ENCODE measurements at regions not wholly inside any gene's neighbourhood (a gene's known extent, or its start where the extent isn't known, plus 50 kb on each side); places are given as distances from the start of the nearest gene placed in this dataset.
"Not testable (repeated sequence)": the region's sequence is repeated elsewhere in the genome, so short reads cannot be mapped to it uniquely, and the experiment has no call there.

DNA sequence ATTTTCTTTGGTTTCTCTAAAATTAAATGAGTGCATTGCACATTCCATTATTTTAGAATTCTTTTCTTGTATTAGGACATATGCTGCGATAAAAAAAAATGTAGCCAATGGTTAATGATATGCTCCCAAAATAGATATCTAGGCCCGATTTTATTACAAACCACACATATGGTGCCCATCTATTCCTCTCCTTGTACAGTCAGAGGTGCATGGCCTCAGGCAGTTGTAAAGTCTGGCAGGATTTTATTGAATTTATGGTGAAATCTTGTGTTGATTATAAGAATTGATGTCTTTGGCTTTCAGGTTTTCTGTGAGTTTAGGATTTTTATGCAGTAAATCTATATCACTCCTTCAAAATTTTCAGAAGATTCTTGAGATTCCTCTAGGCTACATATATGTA is 192.2 kb downstream of the RFPL4B start:
- H3K4me1 ChIP-seq, result no peaks in the 10 kb centered on the region
- H3K4me3 ChIP-seq, result no peak overlapping the region
- H3K36me3 ChIP-seq, result no peaks in the 10 kb centered on the region
- no peak overlapping the region for H3K27ac ChIP-seq
- TF ChIP-seq, protein P1, sequence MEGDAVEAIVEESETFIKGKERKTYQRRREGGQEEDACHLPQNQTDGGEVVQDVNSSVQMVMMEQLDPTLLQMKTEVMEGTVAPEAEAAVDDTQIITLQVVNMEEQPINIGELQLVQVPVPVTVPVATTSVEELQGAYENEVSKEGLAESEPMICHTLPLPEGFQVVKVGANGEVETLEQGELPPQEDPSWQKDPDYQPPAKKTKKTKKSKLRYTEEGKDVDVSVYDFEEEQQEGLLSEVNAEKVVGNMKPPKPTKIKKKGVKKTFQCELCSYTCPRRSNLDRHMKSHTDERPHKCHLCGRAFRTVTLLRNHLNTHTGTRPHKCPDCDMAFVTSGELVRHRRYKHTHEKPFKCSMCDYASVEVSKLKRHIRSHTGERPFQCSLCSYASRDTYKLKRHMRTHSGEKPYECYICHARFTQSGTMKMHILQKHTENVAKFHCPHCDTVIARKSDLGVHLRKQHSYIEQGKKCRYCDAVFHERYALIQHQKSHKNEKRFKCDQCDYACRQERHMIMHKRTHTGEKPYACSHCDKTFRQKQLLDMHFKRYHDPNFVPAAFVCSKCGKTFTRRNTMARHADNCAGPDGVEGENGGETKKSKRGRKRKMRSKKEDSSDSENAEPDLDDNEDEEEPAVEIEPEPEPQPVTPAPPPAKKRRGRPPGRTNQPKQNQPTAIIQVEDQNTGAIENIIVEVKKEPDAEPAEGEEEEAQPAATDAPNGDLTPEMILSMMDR (IDR thresholded peaks at IDR 0.05), result no peak
- TF ChIP-seq POLR2A (IDR thresholded peaks at IDR 0.05), result no peak
- no peak for DNase-seq
- H3K27me3 ChIP-seq, result no peaks in the 10 kb centered on the region
- H3K9me3 ChIP-seq, result no peaks in the 10 kb centered on the region

DNA sequence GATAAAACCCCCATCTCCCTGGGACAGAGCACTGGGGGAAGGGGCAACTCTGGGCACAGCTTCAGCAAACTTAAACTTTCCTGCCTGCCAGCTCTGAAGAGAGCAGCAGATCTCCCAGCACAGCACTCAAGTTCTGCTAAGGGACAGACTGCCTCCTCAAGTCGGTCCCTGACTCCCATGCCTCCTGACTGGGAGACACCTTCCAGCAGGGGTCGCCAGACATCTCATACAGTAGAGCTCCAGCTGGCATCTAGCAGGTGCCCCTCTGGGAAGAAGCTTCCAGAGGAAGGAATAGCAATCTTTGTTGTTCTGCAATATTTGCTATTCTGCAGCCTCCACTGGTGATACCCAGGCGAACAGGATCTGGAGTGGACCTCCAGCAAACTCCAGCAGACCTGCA is 194.7 kb downstream of the RFPL4B start:
- not testable (repeated sequence) for H3K4me1 ChIP-seq, H3K27me3 ChIP-seq, DNase-seq, H3K27ac ChIP-seq, H3K36me3 ChIP-seq, H3K4me3 ChIP-seq, H3K9me3 ChIP-seq

DNA sequence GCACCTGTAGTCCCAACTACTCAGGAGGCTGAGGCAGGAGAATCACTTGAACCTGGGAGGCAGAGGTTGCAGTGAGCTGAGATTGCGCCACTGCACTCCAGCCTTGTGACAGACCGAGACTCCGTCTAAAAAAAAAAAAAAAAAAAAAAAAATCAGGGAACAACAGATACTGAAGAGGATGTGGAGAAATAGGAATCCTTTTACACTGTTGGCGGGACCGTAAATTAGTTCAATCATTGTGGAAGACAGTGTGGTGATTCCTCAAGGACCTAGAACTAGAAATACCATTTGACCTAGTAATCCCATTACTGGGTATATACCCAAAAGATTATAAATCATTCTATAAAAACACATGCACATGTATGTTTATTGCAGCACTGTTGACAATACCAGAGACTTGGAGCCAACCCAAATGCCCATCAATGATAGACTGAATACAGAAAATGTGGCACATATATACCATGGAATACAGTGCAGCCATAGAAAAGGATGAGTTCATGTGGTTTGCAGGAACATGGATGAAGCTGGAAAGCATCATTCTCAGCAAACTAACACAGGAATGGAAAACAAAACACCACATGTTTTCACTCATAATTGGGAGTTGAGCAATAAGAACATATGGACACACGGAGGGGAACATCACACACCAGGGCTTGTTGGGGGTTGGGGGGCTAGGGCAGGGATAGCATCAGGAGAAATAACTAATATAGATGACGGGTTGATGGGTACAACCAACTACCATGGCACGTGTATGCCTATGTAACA is 200.4 kb downstream of the RFPL4B start:
- not testable (repeated sequence) for H3K4me3 ChIP-seq, H3K9me3 ChIP-seq, H3K4me1 ChIP-seq, DNase-seq, H3K27me3 ChIP-seq, H3K27ac ChIP-seq, H3K36me3 ChIP-seq

DNA sequence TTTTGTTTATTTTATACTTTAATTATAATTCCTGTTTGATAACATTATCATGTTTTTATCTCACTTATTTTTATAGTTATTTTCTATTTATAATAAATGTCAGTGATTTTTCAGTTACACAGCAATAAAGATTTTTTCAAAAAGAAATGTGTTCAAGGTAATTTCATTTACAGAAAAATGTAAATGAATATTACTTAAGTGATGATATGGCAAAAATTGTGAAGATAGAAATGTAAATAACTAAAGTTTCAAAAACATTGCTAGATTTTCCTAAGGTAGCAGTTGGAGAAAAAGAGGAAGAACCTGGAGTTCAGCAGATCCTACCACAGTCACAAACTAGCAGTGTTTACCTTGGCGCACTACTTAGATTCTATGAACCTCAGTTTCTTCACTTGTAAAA is 202.6 kb downstream of the RFPL4B start:
- H3K27ac ChIP-seq, result no peak overlapping the region

DNA sequence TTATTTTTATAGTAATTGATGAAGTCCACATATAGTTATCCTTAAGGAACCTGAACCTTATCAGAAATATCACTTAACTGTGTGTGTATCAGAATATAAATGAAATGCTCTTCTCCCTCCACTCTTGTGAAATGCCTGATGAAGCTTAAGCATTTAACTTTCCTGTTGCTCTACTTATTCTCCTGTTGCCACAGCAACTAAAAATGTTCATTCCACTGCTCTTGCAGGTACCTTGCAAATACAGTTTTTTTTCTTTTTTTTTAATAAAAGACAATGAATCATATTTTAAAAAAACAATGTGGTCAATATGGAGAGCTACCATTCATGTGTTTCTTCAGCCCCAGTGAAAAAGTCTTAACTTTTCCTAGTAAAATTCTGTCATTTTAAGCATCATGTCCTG is 210.3 kb downstream of the RFPL4B start:
- DNase-seq, result no peak
- Histone ChIP-seq H3K9me3 (no peaks in the 10 kb centered on the region), H3K4me3 (no peak overlapping the region), H3K27ac (no peak overlapping the region), H3K4me1 (no peaks in the 10 kb centered on the region), H3K36me3 (no peaks in the 10 kb centered on the region), H3K27me3 (no peaks in the 10 kb centered on the region)
- TF ChIP-seq, protein P1 (IDR thresholded peaks at IDR 0.05), result no peak
- TF ChIP-seq POLR2A (IDR thresholded peaks at IDR 0.05), result no peak

More for the DNA sequence above, 202.6 kb downstream of the RFPL4B start:
- TF ChIP-seq, protein P1 (IDR thresholded peaks at IDR 0.05), result no peak
- TF ChIP-seq POLR2A (IDR thresholded peaks at IDR 0.05), result no peak
- Histone ChIP-seq H3K4me1 (no peaks in the 10 kb centered on the region), H3K36me3 (no peaks in the 10 kb centered on the region), H3K9me3 (no peaks in the 10 kb centered on the region), H3K4me3 (no peak overlapping the region), H3K27me3 (no peaks in the 10 kb centered on the region)
- DNase-seq, result no peak

DNA sequence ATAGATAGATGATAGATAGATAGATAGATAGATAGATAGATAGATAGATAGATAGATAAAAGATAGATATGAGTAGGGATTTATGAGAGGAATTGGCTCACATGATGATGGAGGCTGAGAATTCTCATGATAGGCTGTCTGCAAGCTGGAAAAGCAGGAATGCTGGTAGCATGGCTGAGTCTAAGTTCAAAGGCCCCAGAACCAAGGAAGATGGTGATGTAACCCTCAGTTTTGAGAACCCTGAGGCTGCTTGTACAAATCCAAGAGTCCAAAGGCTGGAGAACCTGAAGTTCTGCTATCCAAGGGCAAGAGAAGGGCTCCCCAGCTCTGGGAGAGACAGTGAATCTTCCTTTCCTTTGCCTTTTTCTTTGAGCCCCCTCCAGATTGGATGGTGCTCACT is 210.8 kb downstream of the RFPL4B start:
- Histone ChIP-seq H3K4me1 (no peaks in the 10 kb centered on the region), H3K27ac (no peak overlapping the region), H3K27me3 (no peaks in the 10 kb centered on the region), H3K4me3 (no peak overlapping the region), H3K9me3 (no peaks in the 10 kb centered on the region), H3K36me3 (no peaks in the 10 kb centered on the region)
- no peak for TF ChIP-seq POLR2A (IDR thresholded peaks at IDR 0.05)
- TF ChIP-seq, protein P1 (IDR thresholded peaks at IDR 0.05), result no peak
- no peak for DNase-seq

DNA sequence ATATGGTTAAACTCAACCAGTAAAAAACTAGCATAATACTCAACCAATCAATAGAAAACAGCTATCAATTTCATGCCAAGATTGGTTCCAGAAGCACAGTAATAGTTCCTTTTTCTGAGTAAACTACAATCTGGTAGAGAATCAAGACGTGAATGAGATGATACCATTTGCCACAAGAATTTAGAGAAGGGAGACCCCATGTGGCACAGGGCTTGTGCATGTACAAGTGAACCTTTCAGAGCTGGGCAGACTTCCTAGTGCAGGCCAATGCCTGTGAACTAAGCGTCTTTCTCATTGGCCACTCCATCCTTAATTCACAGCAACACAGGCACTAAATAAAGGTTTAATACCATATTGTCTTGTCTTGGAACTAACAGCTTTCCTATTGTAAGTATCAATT is 213.5 kb downstream of the RFPL4B start:
- no peaks in the 10 kb centered on the region for H3K27me3 ChIP-seq
- TF ChIP-seq, protein P1 (IDR thresholded peaks at IDR 0.05), result no peak
- H3K9me3 ChIP-seq, result no peaks in the 10 kb centered on the region
- no peaks in the 10 kb centered on the region for H3K4me1 ChIP-seq
- H3K27ac ChIP-seq, result no peak overlapping the region
- no peaks in the 10 kb centered on the region for H3K36me3 ChIP-seq
- no peak overlapping the region for H3K4me3 ChIP-seq
- no peak for DNase-seq
